Erythroblast (primary cell): ENCODE measurements at regions not wholly inside any gene's neighbourhood (a gene's known extent, or its start where the extent isn't known, plus 50 kb on each side); places are given as distances from the start of the nearest gene placed in this dataset.

Experiments used
- DNase-seq, 2 experiments: peaks; one replicate each; lab custom pipeline; 2025; lab: John Stamatoyannopoulos, UW
- GATA1 ChIP-seq: IDR thresholded peaks from 2 replicates; pipeline ENCODE4 v1.6.1; 2011; ENCODE audit warnings: low read depth, mild to moderate bottlenecking, control low read depth, low read length, moderate library complexity
- POLR2A ChIP-seq: IDR thresholded peaks from 2 replicates; pipeline ENCODE4 v1.6.1; 2011; ENCODE audit warnings: mild to moderate bottlenecking, low read length

DNA sequence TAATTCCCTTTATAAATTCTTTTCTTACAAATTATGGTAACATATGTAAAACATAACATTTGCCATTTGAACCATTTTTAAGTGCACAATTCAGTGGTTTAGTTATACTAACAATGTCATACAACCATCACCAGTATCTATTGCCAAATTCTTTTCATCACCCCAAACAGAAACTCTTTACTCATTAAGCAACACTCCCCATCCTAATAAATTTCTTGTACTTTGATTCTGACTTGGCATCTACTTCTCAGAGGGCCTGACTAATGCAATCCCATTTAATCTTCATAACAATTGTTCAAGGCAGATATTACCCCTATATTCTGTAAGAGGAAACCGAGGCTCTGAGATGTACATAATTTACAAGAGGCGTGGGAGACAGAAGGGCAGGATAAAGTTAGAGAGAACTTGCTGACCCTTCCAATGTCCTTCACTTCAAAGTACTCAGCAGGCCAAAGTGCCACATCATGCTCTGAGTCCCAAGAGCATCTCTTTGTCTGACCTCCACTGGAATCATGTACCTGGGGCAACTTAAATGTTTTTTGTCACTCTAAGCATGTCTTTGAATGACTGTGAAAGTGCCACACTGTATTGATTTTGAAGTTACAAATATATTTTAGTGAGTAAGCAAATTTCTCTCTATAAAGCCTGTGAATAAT, 255.3 kb downstream of the KIF4B start:
- TF ChIP-seq GATA1 (no peak), POLR2A (no peak)
- no peak for DNase-seq

DNA sequence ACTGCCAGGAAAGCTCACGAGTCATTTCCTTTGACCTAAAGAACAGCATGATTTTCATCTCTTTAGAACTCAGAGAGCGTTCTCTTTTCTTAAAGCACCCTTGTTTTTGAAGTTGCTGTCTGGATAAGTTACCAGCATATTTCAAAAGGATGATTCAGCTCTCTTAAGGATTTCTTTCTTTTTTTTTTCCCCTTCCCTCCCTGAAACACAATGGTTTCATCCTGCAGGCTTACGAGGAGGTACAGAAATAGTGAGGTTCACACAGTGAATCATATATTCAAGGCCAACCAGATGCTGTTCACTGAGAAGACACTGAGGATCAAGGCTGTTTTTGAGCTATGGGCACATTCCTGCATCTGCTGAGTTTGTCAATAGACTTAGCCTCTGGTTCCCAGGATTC, 257.2 kb downstream of the KIF4B start:
- no peak for TF ChIP-seq POLR2A
- TF ChIP-seq GATA1, result no peak

DNA sequence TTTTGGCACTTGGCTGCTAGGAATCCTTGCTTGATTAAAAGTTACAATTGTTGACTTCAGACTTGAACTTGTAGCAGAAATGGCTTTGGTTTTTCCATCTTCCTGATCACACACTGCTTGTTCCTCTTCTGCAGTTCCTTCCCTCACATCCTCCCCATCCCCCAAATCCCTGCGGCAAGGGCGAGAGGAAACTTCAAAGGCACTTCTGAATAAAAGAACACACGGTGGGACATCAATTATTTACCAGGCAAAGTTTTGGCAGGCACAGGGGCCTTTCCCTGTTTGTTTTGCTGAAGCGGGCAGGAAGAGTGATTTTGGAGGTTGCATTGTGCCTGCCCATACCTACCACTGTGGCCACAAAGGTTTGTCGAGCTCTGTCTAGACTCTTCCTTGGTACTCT, 260.9 kb downstream of the KIF4B start:
- TF ChIP-seq POLR2A (no peak), GATA1 (no peak)
- DNase-seq, result no peak

More for the DNA sequence above, 257.2 kb downstream of the KIF4B start:
- no peak for DNase-seq

DNA sequence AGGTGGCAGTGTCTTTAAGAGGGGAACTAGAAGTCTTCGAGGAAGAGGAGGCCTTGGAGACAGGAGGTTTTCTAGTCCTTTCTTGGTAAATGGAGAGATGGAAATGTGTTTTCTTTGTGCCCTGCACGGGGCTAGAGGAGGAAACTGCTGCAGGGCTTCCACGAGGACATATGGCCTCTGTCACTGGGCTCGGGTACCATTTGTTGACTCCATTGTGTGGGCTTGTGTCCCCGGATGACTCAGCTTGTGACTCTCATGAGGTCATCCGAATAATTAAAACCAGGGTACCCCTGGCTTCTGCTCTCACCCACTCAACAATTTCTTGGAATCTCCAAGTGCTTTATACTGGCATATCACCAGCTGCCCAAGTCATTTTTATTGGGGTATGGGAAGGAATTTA, 261.7 kb downstream of the KIF4B start:
- no peak for TF ChIP-seq GATA1
- TF ChIP-seq POLR2A, result no peak

GRCh38 chr5:155276231-155276630, 262.7 kb downstream of the KIF4B start:
- TF ChIP-seq GATA1 (no peak), POLR2A (no peak)

More for the DNA sequence above, 261.7 kb downstream of the KIF4B start:
- DNase-seq, result no peak

DNA sequence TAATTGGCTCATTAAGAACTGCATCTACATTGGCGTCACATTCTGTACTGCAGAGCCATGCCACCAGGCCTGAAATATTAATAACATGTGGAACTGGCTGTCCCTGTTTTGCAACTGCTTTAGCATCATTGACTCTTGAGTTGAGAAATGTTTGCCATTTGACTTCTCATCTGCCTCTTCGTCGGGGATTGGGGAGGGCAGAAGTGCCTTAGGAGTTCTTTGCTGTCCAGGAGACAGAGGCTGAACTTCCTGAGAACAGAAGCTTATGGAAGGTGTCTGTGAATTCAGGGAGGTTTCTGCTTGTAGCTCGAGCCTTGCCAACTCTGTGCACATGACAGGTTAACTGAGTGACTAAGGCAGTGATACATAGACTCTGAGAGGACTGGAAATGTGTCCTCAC, 265.0 kb downstream of the KIF4B start:
- no peak for TF ChIP-seq POLR2A
- TF ChIP-seq GATA1, result no peak
- DNase-seq, result no peak

More at GRCh38 chr5:155276231-155276630, 262.7 kb downstream of the KIF4B start:
- no peak for DNase-seq

- TF ChIP-seq GATA1 (no peak), POLR2A (no peak)
- no peak for DNase-seq
These were observed 269.1 kb downstream of the KIF4B start for GRCh38 chr5:155282503-155283107.

DNA sequence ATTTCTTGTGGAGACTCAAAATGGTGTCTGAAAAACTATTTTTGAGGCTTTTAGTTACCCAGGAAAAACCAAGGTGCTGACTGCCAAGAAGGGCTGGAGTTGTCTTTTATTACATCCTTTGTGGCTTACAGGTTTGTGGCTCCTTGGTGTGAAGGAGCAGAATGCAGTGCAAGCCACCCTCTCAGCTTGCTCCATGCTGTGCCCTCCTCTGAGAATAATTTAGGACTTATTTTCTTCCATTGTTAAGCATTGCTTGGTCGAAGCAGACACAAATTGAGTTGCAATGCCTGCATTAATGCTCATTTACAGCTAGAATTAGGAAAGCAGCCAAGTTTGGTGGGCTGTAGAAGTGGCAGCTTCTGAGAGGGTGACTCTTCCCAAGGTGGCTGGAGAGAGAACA, 272.2 kb downstream of the KIF4B start:
- TF ChIP-seq GATA1 (no peak), POLR2A (no peak)

GRCh38 chr5:155290937-155291336, 277.4 kb downstream of the KIF4B start:
- TF ChIP-seq GATA1, result no peak
- TF ChIP-seq POLR2A, result no peak

More for the DNA sequence above, 272.2 kb downstream of the KIF4B start:
- no peak for DNase-seq

GRCh38 chr5:155293605-155294178, 280.1 kb downstream of the KIF4B start:
- no peak for TF ChIP-seq POLR2A
- TF ChIP-seq GATA1, result no peak
- no peak for DNase-seq

More at GRCh38 chr5:155290937-155291336, 277.4 kb downstream of the KIF4B start:
- DNase-seq, result no peak

GRCh38 chr5:155295111-155295510, 281.6 kb downstream of the KIF4B start:
- DNase-seq, result no peak
- TF ChIP-seq POLR2A (no peak), GATA1 (no peak)

GRCh38 chr5:155299386-155300005, 285.9 kb downstream of the KIF4B start:
- no peak for TF ChIP-seq GATA1
- no peak for TF ChIP-seq POLR2A
- no peak for DNase-seq

GRCh38 chr5:155303120-155303519, 289.6 kb downstream of the KIF4B start:
- DNase-seq, result no peak
- TF ChIP-seq GATA1 (no peak), POLR2A (no peak)

- TF ChIP-seq GATA1 (no peak), POLR2A (no peak)
- no peak for DNase-seq
These were observed 293.7 kb downstream of the KIF4B start for GRCh38 chr5:155307229-155307628.

DNA sequence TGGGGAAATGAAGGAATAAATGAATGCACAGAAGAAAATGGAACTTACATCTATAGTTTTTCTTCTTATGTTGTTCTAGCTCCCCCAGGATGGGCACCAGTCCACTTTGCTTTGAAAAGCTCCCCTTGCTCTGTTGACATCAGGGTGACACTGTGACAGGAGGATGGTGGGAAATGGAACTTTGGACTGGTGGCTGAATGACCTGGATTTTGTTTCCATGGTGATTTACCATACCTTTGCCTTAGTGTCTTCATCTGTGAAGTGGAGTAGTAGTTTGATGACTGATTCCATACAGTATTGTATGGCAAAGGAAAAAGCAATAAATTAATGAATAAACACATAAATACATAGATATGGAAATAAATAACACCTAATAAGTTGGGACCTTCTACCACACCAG, 294.7 kb downstream of the KIF4B start:
- no peak for DNase-seq
- no peak for TF ChIP-seq POLR2A
- TF ChIP-seq GATA1, result no peak
